HG02981 (cell line): ENCODE measurements at regions not wholly inside any gene's neighbourhood (a gene's known extent, or its start where the extent isn't known, plus 50 kb on each side); places are given as distances from the start of the nearest gene placed in this dataset.

Source experiments
- ATAC-seq: cut with Tn5 transposase; IDR thresholded peaks from one replicate; pipeline ENCODE4 v1.9.1; 2021; ENCODE audit warnings: mild to moderate bottlenecking, moderate library complexity; ENCODE audit not compliant: unreplicated experiment

DNA sequence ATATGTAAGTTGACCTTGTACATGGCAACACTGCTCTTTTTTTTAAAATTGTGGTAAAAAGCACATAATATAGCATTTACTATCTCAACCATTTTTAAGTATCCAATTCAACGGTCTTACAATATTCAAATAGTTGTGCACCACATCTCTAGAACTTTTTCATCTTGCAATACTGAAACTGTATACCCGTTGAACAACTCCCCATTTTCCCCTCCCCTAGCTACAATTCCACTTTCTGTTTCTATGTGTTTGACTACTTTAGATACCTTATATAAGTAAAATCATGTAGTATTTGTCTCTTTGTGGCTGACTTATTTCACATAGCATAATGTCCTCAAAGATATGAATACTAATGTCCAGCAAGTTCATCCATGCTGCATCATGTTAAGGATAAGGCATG, 452.1 kb downstream of the TXNL1 start:
- no peak for ATAC-seq

GRCh38 chr18:56185126-56185525, 453.3 kb downstream of the TXNL1 start:
- no peak for ATAC-seq

DNA sequence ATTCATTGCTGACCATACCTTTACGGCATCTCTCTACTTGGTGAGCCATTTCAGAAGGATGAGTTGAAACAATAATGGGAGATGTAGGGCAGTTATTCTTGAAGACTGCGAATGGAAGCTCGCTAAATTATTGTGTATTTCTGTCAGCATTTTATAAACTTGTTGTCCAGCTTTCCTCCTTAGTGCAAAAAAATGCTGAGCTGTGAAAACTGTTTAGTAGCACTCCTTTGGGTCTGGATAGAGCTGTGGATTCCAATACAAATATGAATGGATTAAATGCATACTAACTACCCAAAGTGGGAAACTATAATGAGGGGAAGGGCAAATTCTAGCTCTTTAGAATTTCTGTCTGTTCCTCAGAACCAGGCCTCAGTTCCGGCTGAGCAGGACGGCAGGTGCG, 461.6 kb downstream of the TXNL1 start:
- no peak for ATAC-seq

DNA sequence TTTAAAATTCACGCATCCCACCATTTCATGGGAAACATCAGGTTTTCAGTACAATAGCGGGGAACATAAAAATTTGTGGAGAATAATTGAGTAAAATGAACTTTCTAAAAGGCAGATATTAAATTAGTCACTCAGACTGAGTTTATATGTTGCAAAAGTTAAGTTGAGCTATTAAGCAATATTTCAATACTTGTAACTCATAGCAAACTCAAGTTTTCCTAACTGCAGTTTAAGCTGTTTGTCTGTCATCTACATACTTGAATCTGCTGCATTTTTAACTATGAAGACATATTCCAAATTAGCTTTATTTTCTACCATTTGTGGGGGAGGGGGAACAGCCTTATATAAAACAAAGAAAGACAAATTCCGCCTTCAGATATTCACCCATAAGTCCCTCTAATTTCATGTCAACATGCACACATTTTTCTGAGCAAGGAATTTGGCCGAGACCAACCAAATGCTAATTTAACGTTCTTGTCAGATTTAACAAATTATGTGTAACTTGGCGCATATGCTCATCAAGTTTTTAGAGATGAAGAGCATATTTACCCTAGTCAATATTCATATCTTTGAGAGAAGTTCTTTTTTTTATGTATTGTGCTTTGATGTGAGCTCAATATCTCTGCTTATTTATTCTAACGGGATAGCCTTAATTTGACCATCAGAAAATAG, 462.9 kb downstream of the TXNL1 start:
- ATAC-seq: no peak

DNA sequence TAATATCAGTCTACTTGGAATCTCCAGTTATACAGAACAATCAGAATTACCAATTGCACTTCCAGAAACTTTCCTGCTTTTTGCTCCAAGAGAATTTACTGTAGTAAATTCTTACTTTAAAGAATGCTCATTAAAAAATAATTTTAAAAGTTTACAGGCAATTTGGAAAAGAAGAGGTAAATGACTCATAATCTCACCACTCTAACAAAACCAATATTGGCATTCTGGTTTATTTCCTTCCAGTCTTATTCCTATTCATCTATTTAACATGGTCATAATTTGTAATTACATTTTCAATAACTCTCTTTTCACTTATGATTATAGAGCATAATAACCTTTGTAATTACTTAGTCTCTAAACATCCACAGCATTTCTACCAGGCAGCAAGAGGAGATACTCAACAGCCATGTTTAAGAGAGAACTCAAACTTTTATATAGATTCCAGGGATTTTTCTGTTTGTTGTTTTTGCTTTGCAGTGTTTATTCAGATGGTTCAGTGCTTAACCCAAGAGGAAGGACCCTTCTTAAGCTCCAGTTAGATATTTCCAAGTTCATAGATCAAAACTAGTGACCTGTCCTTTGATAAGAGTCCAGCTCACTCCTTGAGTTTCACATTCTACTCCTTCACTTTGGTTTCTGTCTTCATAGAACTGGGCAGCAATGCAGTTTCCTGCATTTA, 464.7 kb downstream of the TXNL1 start:
- ATAC-seq: no peak

DNA sequence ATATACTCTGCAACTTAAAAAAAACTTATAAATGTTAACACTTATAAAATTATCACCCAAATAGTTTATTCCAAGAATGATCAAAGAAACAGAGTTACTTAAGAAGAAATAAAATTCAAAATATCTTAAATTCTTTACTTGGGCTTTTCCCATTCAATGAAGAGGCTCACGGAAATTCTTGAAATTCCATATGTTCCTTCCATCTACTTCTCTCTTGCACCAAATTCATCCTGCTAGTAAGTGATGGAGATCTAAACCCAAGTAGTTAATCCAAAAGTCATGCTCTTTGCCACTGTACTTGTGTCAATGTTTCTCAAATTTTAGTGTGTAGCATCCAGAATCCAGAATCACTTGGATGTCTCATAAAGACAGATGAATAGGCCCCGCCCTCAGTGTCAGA, 465.9 kb downstream of the TXNL1 start:
- no peak for ATAC-seq

DNA sequence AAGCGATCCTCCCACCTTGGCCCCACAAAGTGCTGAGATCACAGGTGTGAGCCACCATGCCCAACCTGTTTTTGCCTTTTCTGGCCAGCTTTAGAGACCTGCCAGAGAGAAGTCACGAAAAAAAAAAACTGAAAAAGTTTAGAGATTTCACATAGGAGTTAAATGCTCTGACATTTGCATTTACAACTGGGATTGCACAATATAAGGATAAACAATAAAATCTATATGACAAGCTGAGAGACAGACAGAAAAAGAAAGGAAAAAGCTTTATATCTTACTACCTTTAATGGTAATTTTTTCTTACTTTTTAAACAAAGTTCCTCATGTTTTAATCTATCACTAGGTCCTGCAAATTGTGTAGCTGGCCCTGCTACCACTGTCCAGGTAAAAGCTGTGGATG, 466.5 kb downstream of the TXNL1 start:
- ATAC-seq: no peak

DNA sequence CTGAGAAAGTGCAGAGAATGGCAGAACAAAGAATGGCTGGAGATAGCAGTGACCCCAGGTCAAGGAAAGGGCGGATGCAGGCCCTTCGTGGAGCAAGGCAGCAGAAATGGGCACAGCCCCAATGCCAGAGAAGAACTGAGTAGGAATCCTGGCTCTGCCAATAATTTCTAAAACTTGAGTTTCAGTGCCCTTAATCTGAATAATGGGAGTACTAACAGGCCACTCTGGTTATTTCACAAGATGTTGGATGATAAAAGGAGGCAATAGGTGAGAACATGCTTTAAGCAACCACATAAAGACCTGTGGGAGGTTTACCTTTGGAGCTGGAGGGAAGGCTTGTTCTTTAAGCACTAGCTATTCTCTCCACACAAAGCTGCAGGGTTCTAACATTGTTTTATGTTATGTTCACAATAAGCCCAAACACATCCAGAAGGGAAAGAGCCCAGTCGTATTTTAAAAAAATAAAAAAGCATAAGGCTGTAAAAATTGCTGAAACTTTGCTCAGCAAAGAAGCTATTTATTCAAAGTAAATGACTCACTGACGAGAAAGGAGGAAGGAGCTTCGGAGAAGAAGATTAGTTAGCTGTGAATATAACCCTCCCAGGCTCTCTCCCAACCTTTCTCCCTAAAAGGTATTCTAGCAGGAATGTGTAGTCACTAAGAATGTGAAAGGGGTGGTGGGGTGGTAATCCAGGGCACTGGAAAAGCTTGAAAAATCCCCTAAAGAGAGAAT, 470.2 kb downstream of the TXNL1 start:
- ATAC-seq: no peak

GRCh38 chr18:56167366-56167765, 471.0 kb downstream of the TXNL1 start:
- ATAC-seq: no peak

- ATAC-seq: no peak
Observed at GRCh38 chr18:56166914-56167313, 471.5 kb downstream of the TXNL1 start.

GRCh38 chr18:56165601-56166355, 472.6 kb downstream of the TXNL1 start:
- no peak for ATAC-seq

GRCh38 chr18:56162311-56163265, 475.8 kb downstream of the TXNL1 start:
- ATAC-seq: no peak

GRCh38 chr18:56161566-56162260, 476.7 kb downstream of the TXNL1 start:
- no peak for ATAC-seq

GRCh38 chr18:56158676-56159075, 479.7 kb downstream of the TXNL1 start:
- no peak for ATAC-seq

DNA sequence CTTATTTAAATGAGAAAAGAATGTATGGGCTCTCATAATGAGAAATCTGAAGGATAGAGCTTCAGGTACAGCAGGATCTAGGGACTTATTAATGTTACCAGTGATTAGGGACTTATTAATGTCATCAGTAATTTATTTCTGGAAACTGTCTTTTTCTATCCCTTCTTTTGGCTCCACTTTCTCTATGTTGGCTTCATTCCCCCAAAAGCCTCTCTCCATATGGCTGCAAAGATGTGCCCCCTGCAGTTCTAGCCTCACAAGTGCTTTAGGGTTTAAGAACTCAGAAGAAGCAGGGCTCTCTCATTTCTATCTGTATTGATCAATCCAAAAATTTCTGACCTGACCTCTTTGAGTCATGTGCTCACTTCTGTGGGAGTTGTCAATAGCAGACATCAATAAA, 480.9 kb downstream of the TXNL1 start:
- no peak for ATAC-seq

DNA sequence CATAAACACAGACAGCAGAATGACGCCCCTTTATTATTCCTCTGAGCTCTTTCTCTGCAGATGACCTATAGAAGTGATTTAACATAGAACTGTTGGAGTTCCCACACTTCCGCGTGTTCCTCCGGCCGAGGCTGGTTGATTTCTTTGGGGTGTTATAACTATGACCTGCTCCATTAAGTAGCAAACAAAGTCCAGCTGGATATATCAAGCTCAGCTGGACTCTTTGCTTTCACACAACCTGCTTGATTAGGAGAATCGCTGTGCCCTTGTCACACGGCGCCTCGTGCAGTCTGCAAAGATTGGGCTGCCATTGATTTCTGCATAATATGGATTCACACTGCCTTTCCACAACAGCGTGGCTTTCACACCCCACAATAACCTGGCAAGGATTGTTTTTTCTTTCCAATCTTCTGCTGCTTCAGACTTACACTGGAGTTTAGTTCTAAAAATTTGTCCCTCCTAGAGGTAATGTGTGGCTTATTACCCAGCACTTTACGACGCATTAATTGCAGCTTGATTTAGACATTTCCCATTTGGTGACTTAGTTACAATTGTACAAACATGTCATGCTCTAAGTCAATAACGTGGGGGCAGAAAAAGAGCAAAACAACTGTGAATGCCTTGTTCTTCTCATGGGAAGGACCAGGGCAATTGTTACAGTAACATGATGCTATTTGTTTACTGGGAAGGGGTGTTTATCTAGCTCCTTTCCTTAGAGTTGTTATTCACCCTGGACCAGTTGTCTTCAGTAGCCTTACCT, 485.7 kb downstream of the TXNL1 start:
- ATAC-seq: no peak

GRCh38 chr18:56148373-56148772, 490.0 kb downstream of the TXNL1 start:
- ATAC-seq: no peak

- ATAC-seq: no peak
Observed at GRCh38 chr18:56146565-56146964, 491.8 kb downstream of the TXNL1 start.

DNA sequence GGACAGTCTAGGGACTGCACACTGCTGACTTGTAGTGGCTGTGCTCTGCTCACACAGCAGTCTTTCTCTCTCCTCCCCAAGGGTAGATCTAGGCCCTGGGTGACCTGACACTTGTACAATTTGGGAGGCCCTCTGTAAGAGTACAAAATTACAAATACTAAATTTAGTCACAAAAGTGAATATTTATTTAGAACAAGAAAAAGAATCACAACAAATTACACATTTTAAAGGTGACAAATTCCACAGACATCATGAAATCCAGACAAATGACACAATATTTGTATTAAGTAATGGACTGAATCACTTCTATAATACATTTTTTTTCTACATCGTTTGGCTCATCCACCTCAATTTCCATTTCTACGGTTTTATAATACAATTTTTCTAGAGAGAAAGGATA, 496.4 kb downstream of the TXNL1 start:
- ATAC-seq: no peak
